Lower lobe of right lung (tissue), 2 donors: ENCODE measurements at regions not wholly inside any gene's neighbourhood (a gene's known extent, or its start where the extent isn't known, plus 50 kb on each side); places are given as distances from the start of the nearest gene placed in this dataset.

Experiments used
- ATAC-seq, 2 donors: fragments of 200-7000 bp; cut with Tn5 transposase; one replicate each; pipeline ENCODE4 v1.9.1; 2020 to 2022; ENCODE audit warnings: mild to moderate bottlenecking in 2 of 2, moderate library complexity in 2 of 2
- DNase-seq: peaks from one replicate; pipeline ENCODE4 v3.0.0-alpha.2; 2020
- H3K27ac ChIP-seq: fragments of 200-600 bp; one replicate; pipeline ENCODE4 v1.8.0; 2022
- H3K27me3 ChIP-seq: fragments of 200-600 bp; one replicate; pipeline ENCODE4 v1.8.0; 2022; ENCODE audit warnings: low read depth
- H3K36me3 ChIP-seq: fragments of 200-600 bp; one replicate; pipeline ENCODE4 v1.8.0; 2022; ENCODE audit warnings: mild to moderate bottlenecking
- H3K4me1 ChIP-seq: fragments of 200-600 bp; one replicate; pipeline ENCODE4 v1.8.0; 2022
- H3K4me3 ChIP-seq: fragments of 200-600 bp; one replicate; pipeline ENCODE4 v1.8.0; 2022; ENCODE audit warnings: mild to moderate bottlenecking
- H3K9me3 ChIP-seq: fragments of 200-600 bp; one replicate; pipeline ENCODE4 v1.8.0; 2022
- CTCF ChIP-seq: fragments of 200-600 bp; IDR thresholded peaks from one replicate; pipeline ENCODE4 v1.8.0; 2022; ENCODE audit warnings: antibody characterized with exemption, mild to moderate bottlenecking
- intact Hi-C: fragments of 100-400 bp; cut with DNase I; formaldehyde crosslinking; loops from one replicate; pipeline ENCODE4 v1.11.0; 2022
- donor health status: DM: no; HTN: yes; CAD: no; lungs with severe emphysema.

- no peak for DNase-seq
These were observed 54.3 kb upstream of the DUSP5 start for GRCh38 chr10:110443239-110444003.

GRCh38 chr10:110444004-110444337 is 53.7 kb upstream of the DUSP5 start:
- no peak overlapping the region for H3K4me3 ChIP-seq
- no peak for DNase-seq
- H3K27me3 ChIP-seq, result no peaks in the 10 kb centered on the region

More at GRCh38 chr10:110443239-110444003, 54.3 kb upstream of the DUSP5 start:
- no peaks in the 10 kb centered on the region for H3K36me3 ChIP-seq
- H3K27ac ChIP-seq, result no peak overlapping the region
- H3K9me3 ChIP-seq, result no peaks in the 10 kb centered on the region
- H3K4me3 ChIP-seq, result no peak overlapping the region
- TF ChIP-seq CTCF, result no peak
- H3K27me3 ChIP-seq, result no peaks in the 10 kb centered on the region
- H3K4me1 ChIP-seq, result peaks cover 6% of the 10 kb centered on the region
- ATAC-seq, result no peak
- intact Hi-C loops, result no loop called here

GRCh38 chr10:110445871-110446270 is 51.8 kb upstream of the DUSP5 start:
- Histone ChIP-seq H3K27ac (no peak overlapping the region), H3K9me3 (no peaks in the 10 kb centered on the region), H3K27me3 (no peaks in the 10 kb centered on the region), H3K4me3 (no peak overlapping the region), H3K4me1 (peaks cover 6% of the 10 kb centered on the region), H3K36me3 (no peaks in the 10 kb centered on the region)
- intact Hi-C loops, result no loop called here
- no peak for TF ChIP-seq CTCF
- DNase-seq, result no peak
- no peak for ATAC-seq

More at GRCh38 chr10:110444004-110444337, 53.7 kb upstream of the DUSP5 start:
- ATAC-seq, result no peak
- intact Hi-C loops, result no loop called here
- H3K36me3 ChIP-seq, result no peaks in the 10 kb centered on the region
- no peak overlapping the region for H3K27ac ChIP-seq
- peaks cover 6% of the 10 kb centered on the region for H3K4me1 ChIP-seq
- no peaks in the 10 kb centered on the region for H3K9me3 ChIP-seq
- TF ChIP-seq CTCF, result no peak

GRCh38 chr10:110446277-110446676 is 51.4 kb upstream of the DUSP5 start:
- Histone ChIP-seq H3K9me3 (no peaks in the 10 kb centered on the region), H3K36me3 (no peaks in the 10 kb centered on the region), H3K27ac (no peak overlapping the region), H3K4me1 (peaks cover 6% of the 10 kb centered on the region), H3K27me3 (no peaks in the 10 kb centered on the region), H3K4me3 (no peak overlapping the region)
- intact Hi-C loops, result no loop called here
- DNase-seq (no peak), ATAC-seq (no peak)
- TF ChIP-seq CTCF, result no peak

GRCh38 chr10:110446954-110447608 is 50.6 kb upstream of the DUSP5 start:
- Histone ChIP-seq H3K9me3 (no peaks in the 10 kb centered on the region), H3K4me3 (no peak overlapping the region), H3K4me1 (peaks cover 6% of the 10 kb centered on the region), H3K36me3 (no peaks in the 10 kb centered on the region), H3K27ac (no peak overlapping the region), H3K27me3 (no peaks in the 10 kb centered on the region)
- peak; percentile 13 to 64 for ATAC-seq
- intact Hi-C loops, result no loop called here
- DNase-seq, result no peak
- no peak for TF ChIP-seq CTCF
